HepG2 (cell line): ENCODE measurements at regions not wholly inside any gene's neighbourhood (a gene's known extent, or its start where the extent isn't known, plus 50 kb on each side); places are given as distances from the start of the nearest gene placed in this dataset.

Experiments used
- ATAC-seq: fragments of 200-7000 bp; cut with Tn5 transposase; 3 replicates; pipeline ENCODE4 v1.9.1; 2020; ENCODE audit warnings: mild to moderate bottlenecking, moderate library complexity
- BruUV-seq: library from RNA; stranded (reverse); fragments of 400-500 nt; replicated peaks from 2 replicates; lab custom pipeline; 2021; lab: Mats Ljungman, UMichigan
- CTCF ChIA-PET: fragments of 300-600 bp; formaldehyde crosslinking; extraction: SDS; loops from one replicate; lab custom pipeline; 2021; ENCODE audit warnings: low total read pairs, inconsistent platforms, low intra/inter-chr PET ratio; lab: Yijun Ruan, JAX
- POLR2A ChIA-PET: fragments of 350-600 bp; sonication (Branson Sonifier 250); formaldehyde crosslinking; loops from one replicate; lab custom pipeline; 2020; ENCODE audit warnings: antibody characterized with exemption, inconsistent platforms; lab: Yijun Ruan, JAX
- DNase-seq: peaks from one replicate; pipeline ENCODE4 v3.0.0-alpha.2; 2015; ENCODE audit warnings: low spot score
- FAIRE-seq: peaks from 3 replicates; lab custom pipeline; 2011; peaks lifted over from hg19 to GRCh38; lab: Jason Lieb, UNC
- H2AFZ ChIP-seq: one replicate; pipeline ENCODE4 v1.6.1; 2011; ENCODE audit warnings: low read length, inconsistent platforms
- H3K27ac ChIP-seq: fragments of 300-600 bp; 3 replicates; pipeline ENCODE4 v1.8.0; 2011; ENCODE audit warnings: mixed run types, mild to moderate bottlenecking, mixed read lengths, low read length, inconsistent platforms; ENCODE audit not compliant: insufficient read depth; ENCODE audit errors: extremely low read length
- H3K27me3 ChIP-seq, 2 experiments: fragments of 200-600 bp in 1 of 2; 2 replicates in 1 of 2; 3 replicates in 1 of 2; pipeline versions ENCODE4 v1.6.0 to v1.8.0; 2011; ENCODE audit warnings: low read length in 2 of 2, mild to moderate bottlenecking in 2 of 2, moderate library complexity in 2 of 2, inconsistent platforms in 1 of 2; ENCODE audit not compliant: insufficient read depth in 2 of 2, control insufficient read depth in 1 of 2
- H3K36me3 ChIP-seq, 2 experiments: fragments of 200-600 bp in 1 of 2; replicated peaks in 1 of 2; 2 replicates in 1 of 2; 3 replicates in 1 of 2; pipeline versions ENCODE4 v1.5.1 to v1.8.0; 2011; ENCODE audit warnings: low read length in 2 of 2, inconsistent platforms in 1 of 2; ENCODE audit not compliant: insufficient read depth in 2 of 2, control insufficient read depth in 1 of 2
- H3K4me1 ChIP-seq: 2 replicates; pipeline ENCODE4 v1.5.1; 2012; ENCODE audit warnings: low read length, inconsistent platforms; ENCODE audit not compliant: insufficient read depth
- H3K4me2 ChIP-seq: 2 replicates; pipeline ENCODE4 v1.6.0; 2011; ENCODE audit warnings: low read depth, low read length, inconsistent platforms
- H3K4me3 ChIP-seq, 3 experiments: fragments of 200-600 bp in 1 of 3; sonication (generic), shearing (Covaris generic) in 1 of 3; replicated peaks in 1 of 3; 2 replicates each; pipeline ENCODE4 v1.5.1; 2011 to 2016; ENCODE audit warnings: low read length in 3 of 3, inconsistent platforms in 2 of 3, low read depth in 2 of 3, mild to moderate bottlenecking in 2 of 3, control low read depth in 1 of 3, mixed read lengths in 1 of 3; ENCODE audit not compliant: insufficient read depth in 1 of 3
- H3K79me2 ChIP-seq: one replicate; pipeline ENCODE4 v1.6.1; 2011; ENCODE audit warnings: low read length, inconsistent platforms; ENCODE audit not compliant: insufficient read depth
- H3K9ac ChIP-seq: 2 replicates; pipeline ENCODE4 v1.6.0; 2011; ENCODE audit warnings: mild to moderate bottlenecking, low read depth, low read length, inconsistent platforms; ENCODE audit not compliant: insufficient read depth
- H3K9me3 ChIP-seq: 2 replicates; pipeline ENCODE4 v1.5.1; 2012; ENCODE audit warnings: mild to moderate bottlenecking, low read length
- H4K20me1 ChIP-seq: 2 replicates; pipeline ENCODE4 v1.6.0; 2011; ENCODE audit warnings: inconsistent platforms, mild to moderate bottlenecking, low read length, moderate library complexity; ENCODE audit not compliant: insufficient read depth
- GLMP ChIP-seq: sonication (generic); formaldehyde crosslinking; IDR thresholded peaks from 2 replicates; pipeline ENCODE4 v1.9.0; 2021; ENCODE audit warnings: missing genetic modification reagents, mild to moderate bottlenecking, borderline replicate concordance
- HMGXB4 ChIP-seq, 2 experiments: sonication (generic) in 1 of 2; formaldehyde crosslinking in 1 of 2; IDR thresholded peaks; 2 replicates each; pipeline versions ENCODE4 v1.4.0 to v1.6.1; 2018 to 2020; ENCODE audit warnings: missing genetic modification reagents in 2 of 2, borderline replicate concordance in 1 of 2, low read depth in 1 of 2, mild to moderate bottlenecking in 1 of 2, missing biosample characterization in 1 of 2
- NR1H2 ChIP-seq: sonication (generic); formaldehyde crosslinking; IDR thresholded peaks from 2 replicates; pipeline ENCODE4 v1.8.1; 2022; ENCODE audit warnings: low read depth, missing genetic modification reagents, borderline replicate concordance
- TBL1XR1 ChIP-seq: fragments of 150-350 bp; IDR thresholded peaks from 2 replicates; pipeline ENCODE4 v1.6.1; 2014; ENCODE audit warnings: borderline replicate concordance, low read length; ENCODE audit not compliant: partially characterized antibody
- THYN1 ChIP-seq: sonication (generic); formaldehyde crosslinking; IDR thresholded peaks from 2 replicates; pipeline ENCODE4 v1.8.1; 2023; ENCODE audit warnings: low read depth, mild to moderate bottlenecking, moderate library complexity, missing genetic modification reagents, borderline replicate concordance
- ZBTB21 ChIP-seq: sonication (generic); formaldehyde crosslinking; IDR thresholded peaks from 2 replicates; pipeline ENCODE4 v1.4.0; 2020; ENCODE audit warnings: missing genetic modification reagents
- ZNF383 ChIP-seq: sonication (generic); formaldehyde crosslinking; IDR thresholded peaks from 2 replicates; pipeline ENCODE4 v1.4.0; 2020; ENCODE audit warnings: missing genetic modification reagents, mild to moderate bottlenecking, borderline replicate concordance
- WGBS: methylation state at CpG from one replicate; pipeline ENCODE4 v1.1.6; 2017; ENCODE audit warnings: low lambda C conversion rate; 5-methylcytosine and 5-hydroxymethylcytosine counted together
- in situ Hi-C: cut with HindIII; loops from 2 replicates; pipeline ENCODE4 v1.10.0; 2017; ENCODE audit warnings: low pct_unique_long_range_greater_than_20kb; ENCODE audit not compliant: extremely low pct_ligation_motif_present
- intact Hi-C: fragments of 100-400 bp; cut with micrococcal nuclease; formaldehyde crosslinking; loops from one replicate; pipeline ENCODE4 v1.10.0; 2022; ENCODE audit not compliant: unreplicated experiment
- TF ChIP-seq, protein P1 (sequence below): sonication (generic); formaldehyde crosslinking; IDR thresholded peaks from 2 replicates; pipeline ENCODE4 v1.4.0; 2020; ENCODE audit warnings: missing genetic modification reagents
- TF ChIP-seq, protein P2 (sequence below): sonication (generic); formaldehyde crosslinking; IDR thresholded peaks from 2 replicates; pipeline ENCODE4 v1.5.1; 2020; ENCODE audit warnings: missing genetic modification reagents, mild to moderate bottlenecking, borderline replicate concordance
- TF ChIP-seq, protein P3 (sequence below): sonication (generic); formaldehyde crosslinking; IDR thresholded peaks from 2 replicates; pipeline ENCODE4 v1.9.0; 2022; ENCODE audit warnings: missing genetic modification reagents, mild to moderate bottlenecking, borderline replicate concordance

- TF ChIP-seq, protein P1, sequence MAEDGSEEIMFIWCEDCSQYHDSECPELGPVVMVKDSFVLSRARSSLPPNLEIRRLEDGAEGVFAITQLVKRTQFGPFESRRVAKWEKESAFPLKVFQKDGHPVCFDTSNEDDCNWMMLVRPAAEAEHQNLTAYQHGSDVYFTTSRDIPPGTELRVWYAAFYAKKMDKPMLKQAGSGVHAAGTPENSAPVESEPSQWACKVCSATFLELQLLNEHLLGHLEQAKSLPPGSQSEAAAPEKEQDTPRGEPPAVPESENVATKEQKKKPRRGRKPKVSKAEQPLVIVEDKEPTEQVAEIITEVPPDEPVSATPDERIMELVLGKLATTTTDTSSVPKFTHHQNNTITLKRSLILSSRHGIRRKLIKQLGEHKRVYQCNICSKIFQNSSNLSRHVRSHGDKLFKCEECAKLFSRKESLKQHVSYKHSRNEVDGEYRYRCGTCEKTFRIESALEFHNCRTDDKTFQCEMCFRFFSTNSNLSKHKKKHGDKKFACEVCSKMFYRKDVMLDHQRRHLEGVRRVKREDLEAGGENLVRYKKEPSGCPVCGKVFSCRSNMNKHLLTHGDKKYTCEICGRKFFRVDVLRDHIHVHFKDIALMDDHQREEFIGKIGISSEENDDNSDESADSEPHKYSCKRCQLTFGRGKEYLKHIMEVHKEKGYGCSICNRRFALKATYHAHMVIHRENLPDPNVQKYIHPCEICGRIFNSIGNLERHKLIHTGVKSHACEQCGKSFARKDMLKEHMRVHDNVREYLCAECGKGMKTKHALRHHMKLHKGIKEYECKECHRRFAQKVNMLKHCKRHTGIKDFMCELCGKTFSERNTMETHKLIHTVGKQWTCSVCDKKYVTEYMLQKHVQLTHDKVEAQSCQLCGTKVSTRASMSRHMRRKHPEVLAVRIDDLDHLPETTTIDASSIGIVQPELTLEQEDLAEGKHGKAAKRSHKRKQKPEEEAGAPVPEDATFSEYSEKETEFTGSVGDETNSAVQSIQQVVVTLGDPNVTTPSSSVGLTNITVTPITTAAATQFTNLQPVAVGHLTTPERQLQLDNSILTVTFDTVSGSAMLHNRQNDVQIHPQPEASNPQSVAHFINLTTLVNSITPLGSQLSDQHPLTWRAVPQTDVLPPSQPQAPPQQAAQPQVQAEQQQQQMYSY (CRISPR knock-in tag), result no peak
- TF ChIP-seq NR1H2 (CRISPR knock-in tag) (no peak), ZBTB21 (CRISPR knock-in tag) (no peak), ZNF383 (CRISPR knock-in tag) (no peak), TBL1XR1 (no peak), THYN1 (CRISPR knock-in tag) (no peak)
- TF ChIP-seq, protein P2, sequence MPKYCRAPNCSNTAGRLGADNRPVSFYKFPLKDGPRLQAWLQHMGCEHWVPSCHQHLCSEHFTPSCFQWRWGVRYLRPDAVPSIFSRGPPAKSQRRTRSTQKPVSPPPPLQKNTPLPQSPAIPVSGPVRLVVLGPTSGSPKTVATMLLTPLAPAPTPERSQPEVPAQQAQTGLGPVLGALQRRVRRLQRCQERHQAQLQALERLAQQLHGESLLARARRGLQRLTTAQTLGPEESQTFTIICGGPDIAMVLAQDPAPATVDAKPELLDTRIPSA (CRISPR knock-in tag), result no peak
Observed at GRCh38 chr13:107075576-107075975, 507.6 kb upstream of the ARGLU1 start (continued).

DNA sequence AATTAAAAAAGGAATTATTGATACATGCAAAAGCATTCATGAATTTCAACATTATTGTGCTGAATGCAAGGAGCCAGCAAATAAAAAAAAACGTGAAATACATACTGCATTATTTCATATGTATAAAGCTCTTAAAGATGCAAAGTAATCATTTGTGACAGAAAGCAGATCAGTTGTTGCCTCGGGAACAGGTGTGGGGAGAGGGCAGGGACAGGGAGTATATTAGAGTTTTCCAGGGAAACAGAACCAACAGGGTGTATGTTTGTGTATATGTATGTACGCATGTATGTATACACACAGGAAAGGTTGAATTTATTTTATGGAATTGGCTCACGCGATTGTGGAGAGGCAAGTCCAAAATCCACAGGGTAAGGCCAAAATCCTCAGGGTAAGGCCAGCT is 502.9 kb upstream of the ARGLU1 start:
- Histone ChIP-seq H3K4me1 (no peaks in the 10 kb centered on the region), H3K9ac (no peak overlapping the region), H3K36me3 (no peaks in the 10 kb centered on the region), H3K9me3 (no peaks in the 10 kb centered on the region; the same call in 1 of the 2 replicates), H3K4me3 (no peak overlapping the region), H4K20me1 (no peaks in the 10 kb centered on the region), H3K27ac (no peak overlapping the region)
- ATAC-seq, result no peak
- TF ChIP-seq GLMP (CRISPR knock-in tag) (no peak), HMGXB4 (CRISPR knock-in tag; IDR thresholded peaks at IDR 0.05; ENCODE audit: borderline replicate concordance in 1 of 2, low read depth in 1 of 2) (no peak)
- TF ChIP-seq, protein P3, sequence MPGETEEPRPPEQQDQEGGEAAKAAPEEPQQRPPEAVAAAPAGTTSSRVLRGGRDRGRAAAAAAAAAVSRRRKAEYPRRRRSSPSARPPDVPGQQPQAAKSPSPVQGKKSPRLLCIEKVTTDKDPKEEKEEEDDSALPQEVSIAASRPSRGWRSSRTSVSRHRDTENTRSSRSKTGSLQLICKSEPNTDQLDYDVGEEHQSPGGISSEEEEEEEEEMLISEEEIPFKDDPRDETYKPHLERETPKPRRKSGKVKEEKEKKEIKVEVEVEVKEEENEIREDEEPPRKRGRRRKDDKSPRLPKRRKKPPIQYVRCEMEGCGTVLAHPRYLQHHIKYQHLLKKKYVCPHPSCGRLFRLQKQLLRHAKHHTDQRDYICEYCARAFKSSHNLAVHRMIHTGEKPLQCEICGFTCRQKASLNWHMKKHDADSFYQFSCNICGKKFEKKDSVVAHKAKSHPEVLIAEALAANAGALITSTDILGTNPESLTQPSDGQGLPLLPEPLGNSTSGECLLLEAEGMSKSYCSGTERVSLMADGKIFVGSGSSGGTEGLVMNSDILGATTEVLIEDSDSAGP (CRISPR knock-in tag), result no peak
- TF ChIP-seq, all 625 proteins: peak for 0
- Histone ChIP-seq H2AFZ (no peak overlapping the region), H3K4me2 (no peak overlapping the region), H3K27me3 (no peaks in the 10 kb centered on the region), H3K79me2 (no peaks in the 10 kb centered on the region)
- intact Hi-C loops (no loop called here), in situ Hi-C loops (no loop called here)
- no TSS peak for BruUV-seq
- ChIA-PET POLR2A (no interaction called here), CTCF (no interaction called here)
- no peak for FAIRE-seq
- 58% methylated on average over 4 of the region's 5 CpGs for WGBS
- no peak for DNase-seq
